Gastroesophageal sphincter (tissue), 4 donors: ENCODE measurements at regions not wholly inside any gene's neighbourhood (a gene's known extent, or its start where the extent isn't known, plus 50 kb on each side); places are given as distances from the start of the nearest gene placed in this dataset.

Experiments used
- ATAC-seq: fragments of 150-250 bp; one replicate; pipeline ENCODE4 v1.9.1; 2016; ENCODE audit warnings: mild to moderate bottlenecking, moderate library complexity
- H3K27ac ChIP-seq, 4 donors: fragments of 200-600 bp; sonication (generic) in 3 of 4; 1 replicate in 3 of 4; 2 replicates in 1 of 4; pipeline ENCODE4 v1.5.1; 2016 to 2019
- H3K27me3 ChIP-seq: fragments of 200-600 bp; sonication (generic); one replicate; pipeline ENCODE4 v1.5.1; 2019
- H3K36me3 ChIP-seq, 2 donors: fragments of 200-600 bp; sonication (generic); one replicate each; pipeline ENCODE4 v1.5.1; 2019; ENCODE audit warnings: control low read depth in 1 of 2
- H3K4me1 ChIP-seq, 3 donors: fragments of 200-600 bp; sonication (generic); 1 replicate in 2 of 3; 2 replicates in 1 of 3; pipeline ENCODE4 v1.5.1; 2016 to 2019; ENCODE audit warnings: control low read depth in 2 of 3
- H3K4me3 ChIP-seq, 2 donors: fragments of 200-600 bp; sonication (generic); one replicate each; pipeline ENCODE4 v1.5.1; 2019; ENCODE audit warnings: mild to moderate bottlenecking in 1 of 2, moderate library complexity in 1 of 2
- H3K9me3 ChIP-seq, 3 donors: fragments of 200-600 bp; sonication (generic); one replicate each; pipeline ENCODE4 v1.5.1; 2017 to 2019; ENCODE audit warnings: control low read depth in 2 of 3
- EP300 ChIP-seq: sonication (generic); formaldehyde crosslinking; IDR thresholded peaks from one replicate; pipeline ENCODE4 v1.6.1; 2017; ENCODE audit warnings: antibody characterized with exemption, mild to moderate bottlenecking
- POLR2A ChIP-seq, 2 donors: fragments of 450-650 bp; IDR thresholded peaks; one replicate each; pipeline ENCODE4 v1.6.1; 2017; ENCODE audit warnings: antibody characterized with exemption in 2 of 2, mild to moderate bottlenecking in 2 of 2, moderate library complexity in 1 of 2
- POLR2AphosphoS5 ChIP-seq: sonication (generic); formaldehyde crosslinking; IDR thresholded peaks from one replicate; pipeline ENCODE4 v1.6.1; 2017; ENCODE audit warnings: antibody characterized with exemption
- WGBS, 2 donors: methylation state at CpG; one replicate each; pipeline ENCODE4 v1.1.5; 2018; ENCODE audit warnings: low coverage in 1 of 2; 5-methylcytosine and 5-hydroxymethylcytosine counted together
- TF ChIP-seq, protein P1 (sequence below), 4 experiments: fragments of 200-600 bp in 2 of 4; fragments of 450-650 bp in 2 of 4; sonication (generic) in 1 of 4; IDR thresholded peaks; one replicate each; pipeline ENCODE4 v1.5.1; 2017 to 2019; ENCODE audit warnings: antibody characterized with exemption in 4 of 4, mild to moderate bottlenecking in 2 of 4, moderate library complexity in 2 of 4

DNA sequence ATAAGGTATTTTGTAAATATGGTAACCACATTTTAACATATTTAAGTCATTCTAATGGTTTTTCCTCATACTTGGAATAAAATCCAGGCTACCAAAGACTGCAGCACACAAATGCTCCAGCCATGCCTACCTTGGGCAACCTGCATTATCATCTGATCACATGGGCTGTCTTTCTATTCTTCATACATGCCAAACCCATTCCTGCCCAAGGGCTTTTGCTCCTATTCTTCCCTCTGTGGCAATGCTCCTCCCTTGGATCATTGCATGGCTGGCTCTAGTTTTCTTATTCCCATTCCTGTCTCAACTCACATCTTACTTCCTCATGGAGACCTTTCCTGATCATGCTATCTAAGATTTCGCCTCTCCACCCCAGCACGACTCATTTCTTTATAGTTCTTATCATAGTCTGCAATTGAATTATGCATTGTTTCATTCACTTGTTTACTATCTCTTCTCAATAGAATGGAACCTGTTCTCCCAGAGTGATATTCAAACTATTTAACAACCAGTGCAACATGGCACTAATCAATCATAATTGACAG lies 54.9 kb upstream of the C5orf46 start:
- H3K4me3 ChIP-seq = no peak overlapping the region
- no peaks in the 10 kb centered on the region for H3K36me3 ChIP-seq
- H3K27ac ChIP-seq = no peak overlapping the region
- no peaks in the 10 kb centered on the region for H3K27me3 ChIP-seq
- no peak for TF ChIP-seq EP300
- TF ChIP-seq POLR2AphosphoS5 = no peak
- TF ChIP-seq, protein P1, sequence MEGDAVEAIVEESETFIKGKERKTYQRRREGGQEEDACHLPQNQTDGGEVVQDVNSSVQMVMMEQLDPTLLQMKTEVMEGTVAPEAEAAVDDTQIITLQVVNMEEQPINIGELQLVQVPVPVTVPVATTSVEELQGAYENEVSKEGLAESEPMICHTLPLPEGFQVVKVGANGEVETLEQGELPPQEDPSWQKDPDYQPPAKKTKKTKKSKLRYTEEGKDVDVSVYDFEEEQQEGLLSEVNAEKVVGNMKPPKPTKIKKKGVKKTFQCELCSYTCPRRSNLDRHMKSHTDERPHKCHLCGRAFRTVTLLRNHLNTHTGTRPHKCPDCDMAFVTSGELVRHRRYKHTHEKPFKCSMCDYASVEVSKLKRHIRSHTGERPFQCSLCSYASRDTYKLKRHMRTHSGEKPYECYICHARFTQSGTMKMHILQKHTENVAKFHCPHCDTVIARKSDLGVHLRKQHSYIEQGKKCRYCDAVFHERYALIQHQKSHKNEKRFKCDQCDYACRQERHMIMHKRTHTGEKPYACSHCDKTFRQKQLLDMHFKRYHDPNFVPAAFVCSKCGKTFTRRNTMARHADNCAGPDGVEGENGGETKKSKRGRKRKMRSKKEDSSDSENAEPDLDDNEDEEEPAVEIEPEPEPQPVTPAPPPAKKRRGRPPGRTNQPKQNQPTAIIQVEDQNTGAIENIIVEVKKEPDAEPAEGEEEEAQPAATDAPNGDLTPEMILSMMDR (IDR thresholded peaks at IDR 0.05) = no peak
- TF ChIP-seq POLR2A (IDR thresholded peaks at IDR 0.05) = no peak
- no peaks in the 10 kb centered on the region for H3K9me3 ChIP-seq
- ATAC-seq = no peak
- WGBS, 2 donors = 50 to 100% methylated on average over 2 of the region's 2 CpGs
- no peaks in the 10 kb centered on the region for H3K4me1 ChIP-seq

DNA sequence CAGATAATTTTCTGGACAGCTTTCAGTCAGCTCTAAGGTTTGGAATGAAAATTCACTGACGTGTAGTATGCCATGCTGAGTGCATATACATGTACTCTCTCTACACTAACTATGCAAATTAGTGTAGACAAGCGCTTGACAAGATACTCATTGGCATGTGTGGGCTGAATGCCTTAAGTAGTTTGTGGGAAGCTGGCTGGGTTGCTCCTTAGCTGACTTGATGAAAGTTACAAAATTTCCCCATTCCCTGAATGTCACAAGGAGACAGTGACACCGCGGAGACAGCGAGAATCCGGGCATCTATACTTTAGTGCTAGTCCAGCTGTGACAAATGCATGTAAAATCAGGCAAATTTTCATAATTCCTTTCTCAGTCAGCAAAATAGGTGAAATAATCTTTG lies 51.6 kb upstream of the C5orf46 start:
- ATAC-seq = no peak
- H3K4me3 ChIP-seq = no peak overlapping the region
- no peaks in the 10 kb centered on the region for H3K27me3 ChIP-seq
- H3K9me3 ChIP-seq = no peaks in the 10 kb centered on the region
- no peaks in the 10 kb centered on the region for H3K36me3 ChIP-seq
- no peak overlapping the region for H3K27ac ChIP-seq
- H3K4me1 ChIP-seq = no peaks in the 10 kb centered on the region
- 90 to 96% methylated on average over 5 to 6 of the region's 6 CpGs for WGBS, 2 donors
- TF ChIP-seq POLR2A (IDR thresholded peaks at IDR 0.05) = no peak
- TF ChIP-seq, protein P1 (IDR thresholded peaks at IDR 0.05) = no peak
- TF ChIP-seq POLR2AphosphoS5 = no peak
- no peak for TF ChIP-seq EP300

DNA sequence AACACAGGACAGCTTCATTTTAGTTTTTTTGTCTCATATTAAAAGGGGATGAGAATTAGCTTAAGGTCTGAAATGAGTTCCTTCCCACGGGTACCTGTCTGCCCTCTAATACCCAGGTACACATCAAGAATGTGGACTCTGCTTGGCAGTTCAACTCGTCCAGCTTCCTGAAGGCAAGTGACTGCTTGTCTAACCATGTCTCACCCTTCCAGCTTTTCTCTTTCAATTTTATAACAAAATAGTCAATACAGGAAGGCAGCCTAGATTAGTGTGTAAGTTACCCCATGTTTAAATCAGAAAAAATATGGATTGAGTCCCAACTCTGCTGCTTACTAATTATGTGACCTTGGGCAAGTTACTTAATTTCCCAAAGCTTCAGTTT lies 50.5 kb upstream of the C5orf46 start:
- no peak for ATAC-seq
- Histone ChIP-seq H3K4me1 (no peaks in the 10 kb centered on the region), H3K36me3 (no peaks in the 10 kb centered on the region), H3K9me3 (no peaks in the 10 kb centered on the region), H3K27ac (no peak overlapping the region), H3K27me3 (no peaks in the 10 kb centered on the region), H3K4me3 (no peak overlapping the region)
- TF ChIP-seq POLR2A (IDR thresholded peaks at IDR 0.05) (no peak), EP300 (no peak), POLR2AphosphoS5 (no peak)
- TF ChIP-seq, protein P1 (IDR thresholded peaks at IDR 0.05) = no peak
- WGBS, 2 donors = 51 to 71% methylated on average over 2 of the region's 2 CpGs

DNA sequence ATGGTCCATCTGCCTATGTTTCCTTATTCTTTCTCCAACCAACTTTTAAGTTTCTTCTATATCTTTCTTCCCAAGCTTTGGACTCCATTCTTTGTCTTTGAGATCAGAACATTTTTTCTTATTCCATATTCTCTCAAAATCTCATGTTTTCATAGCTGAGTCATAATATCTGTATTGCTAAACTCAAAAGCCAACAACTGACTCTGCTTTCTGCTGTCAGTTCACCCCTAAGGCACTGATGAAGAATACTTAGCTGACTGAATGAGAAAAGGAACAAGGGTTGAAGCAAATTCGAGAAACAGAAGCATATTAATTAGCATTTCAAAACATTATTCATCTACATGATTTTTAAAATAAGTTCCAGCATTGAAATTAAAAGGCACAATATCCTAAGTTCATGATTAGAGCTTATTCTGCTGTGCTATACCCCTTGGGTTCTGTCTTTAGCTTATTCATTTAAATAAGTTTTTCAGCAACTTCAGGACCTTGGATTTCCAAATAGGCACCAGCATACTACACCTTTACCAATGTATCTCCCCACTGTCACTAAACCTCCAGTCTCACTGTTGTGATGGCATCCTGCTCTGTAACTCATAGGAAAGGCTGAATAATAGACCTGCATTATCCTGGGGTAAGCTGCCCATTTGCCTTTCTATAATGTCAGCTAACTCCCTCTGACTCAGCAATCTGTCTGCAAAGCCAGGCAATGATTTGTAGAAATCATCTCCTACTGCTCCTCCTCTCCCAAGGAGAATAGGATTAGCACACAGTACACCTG lies 49.9 kb upstream of the C5orf46 start:
- Histone ChIP-seq H3K36me3 (no peaks in the 10 kb centered on the region), H3K27me3 (no peaks in the 10 kb centered on the region), H3K27ac (no peak overlapping the region), H3K4me1 (no peaks in the 10 kb centered on the region), H3K9me3 (no peaks in the 10 kb centered on the region), H3K4me3 (no peak overlapping the region)
- 30 to 33% methylated on average over 1 of the region's 1 CpG for WGBS, 2 donors
- no peak for ATAC-seq
- TF ChIP-seq EP300 = no peak
